HepG2 (cell line): ENCODE measurements at regions not wholly inside any gene's neighbourhood (a gene's known extent, or its start where the extent isn't known, plus 50 kb on each side); places are given as distances from the start of the nearest gene placed in this dataset.

Experiments used
- ATAC-seq: fragments of 200-7000 bp; cut with Tn5 transposase; 3 replicates; pipeline ENCODE4 v1.9.1; 2020; ENCODE audit warnings: mild to moderate bottlenecking, moderate library complexity
- BruUV-seq: library from RNA; stranded (reverse); fragments of 400-500 nt; replicated peaks from 2 replicates; lab custom pipeline; 2021; lab: Mats Ljungman, UMichigan
- CTCF ChIA-PET: fragments of 300-600 bp; formaldehyde crosslinking; extraction: SDS; loops from one replicate; lab custom pipeline; 2021; ENCODE audit warnings: low total read pairs, inconsistent platforms, low intra/inter-chr PET ratio; lab: Yijun Ruan, JAX
- POLR2A ChIA-PET: fragments of 350-600 bp; sonication (Branson Sonifier 250); formaldehyde crosslinking; loops from one replicate; lab custom pipeline; 2020; ENCODE audit warnings: antibody characterized with exemption, inconsistent platforms; lab: Yijun Ruan, JAX
- DNase-seq: peaks from one replicate; pipeline ENCODE4 v3.0.0-alpha.2; 2015; ENCODE audit warnings: low spot score
- FAIRE-seq: peaks from 3 replicates; lab custom pipeline; 2011; peaks lifted over from hg19 to GRCh38; lab: Jason Lieb, UNC
- H2AFZ ChIP-seq: one replicate; pipeline ENCODE4 v1.6.1; 2011; ENCODE audit warnings: low read length, inconsistent platforms
- H3K27ac ChIP-seq: fragments of 300-600 bp; 3 replicates; pipeline ENCODE4 v1.8.0; 2011; ENCODE audit warnings: mixed run types, mild to moderate bottlenecking, mixed read lengths, low read length, inconsistent platforms; ENCODE audit not compliant: insufficient read depth; ENCODE audit errors: extremely low read length
- H3K27me3 ChIP-seq, 2 experiments: fragments of 200-600 bp in 1 of 2; 2 replicates in 1 of 2; 3 replicates in 1 of 2; pipeline versions ENCODE4 v1.6.0 to v1.8.0; 2011; ENCODE audit warnings: low read length in 2 of 2, mild to moderate bottlenecking in 2 of 2, moderate library complexity in 2 of 2, inconsistent platforms in 1 of 2; ENCODE audit not compliant: insufficient read depth in 2 of 2, control insufficient read depth in 1 of 2
- H3K36me3 ChIP-seq, 2 experiments: fragments of 200-600 bp in 1 of 2; replicated peaks in 1 of 2; 2 replicates in 1 of 2; 3 replicates in 1 of 2; pipeline versions ENCODE4 v1.5.1 to v1.8.0; 2011; ENCODE audit warnings: low read length in 2 of 2, inconsistent platforms in 1 of 2; ENCODE audit not compliant: insufficient read depth in 2 of 2, control insufficient read depth in 1 of 2
- H3K4me1 ChIP-seq: 2 replicates; pipeline ENCODE4 v1.5.1; 2012; ENCODE audit warnings: low read length, inconsistent platforms; ENCODE audit not compliant: insufficient read depth
- H3K4me2 ChIP-seq: 2 replicates; pipeline ENCODE4 v1.6.0; 2011; ENCODE audit warnings: low read depth, low read length, inconsistent platforms
- H3K4me3 ChIP-seq, 3 experiments: fragments of 200-600 bp in 1 of 3; sonication (generic), shearing (Covaris generic) in 1 of 3; replicated peaks in 1 of 3; 2 replicates each; pipeline ENCODE4 v1.5.1; 2011 to 2016; ENCODE audit warnings: low read length in 3 of 3, inconsistent platforms in 2 of 3, low read depth in 2 of 3, mild to moderate bottlenecking in 2 of 3, control low read depth in 1 of 3, mixed read lengths in 1 of 3; ENCODE audit not compliant: insufficient read depth in 1 of 3
- H3K79me2 ChIP-seq: one replicate; pipeline ENCODE4 v1.6.1; 2011; ENCODE audit warnings: low read length, inconsistent platforms; ENCODE audit not compliant: insufficient read depth
- H3K9ac ChIP-seq: 2 replicates; pipeline ENCODE4 v1.6.0; 2011; ENCODE audit warnings: mild to moderate bottlenecking, low read depth, low read length, inconsistent platforms; ENCODE audit not compliant: insufficient read depth
- H3K9me3 ChIP-seq: 2 replicates; pipeline ENCODE4 v1.5.1; 2012; ENCODE audit warnings: mild to moderate bottlenecking, low read length
- H4K20me1 ChIP-seq: 2 replicates; pipeline ENCODE4 v1.6.0; 2011; ENCODE audit warnings: inconsistent platforms, mild to moderate bottlenecking, low read length, moderate library complexity; ENCODE audit not compliant: insufficient read depth
- FOXM1 ChIP-seq: sonication (generic); formaldehyde crosslinking; IDR thresholded peaks from 2 replicates; pipeline ENCODE4 v1.5.0; 2020; ENCODE audit warnings: missing genetic modification reagents
- PHF21A ChIP-seq: sonication (generic); formaldehyde crosslinking; IDR thresholded peaks from 2 replicates; pipeline ENCODE4 v1.5.0; 2020; ENCODE audit warnings: mild to moderate bottlenecking, missing genetic modification reagents
- POGZ ChIP-seq: sonication (generic); formaldehyde crosslinking; IDR thresholded peaks from 2 replicates; pipeline ENCODE4 v1.4.0; 2020; ENCODE audit warnings: mild to moderate bottlenecking, missing genetic modification reagents
- POLR2AphosphoS5 ChIP-seq: IDR thresholded peaks from 2 replicates; pipeline ENCODE4 v1.6.1; 2012; ENCODE audit warnings: low read depth, low read length
- RAD51 ChIP-seq: fragments of 450-650 bp; IDR thresholded peaks from 2 replicates; pipeline ENCODE4 v1.6.1; 2016; ENCODE audit warnings: borderline replicate concordance
- ZBTB34 ChIP-seq: sonication (generic); formaldehyde crosslinking; IDR thresholded peaks from 2 replicates; pipeline ENCODE4 v1.8.0; 2022; ENCODE audit warnings: mild to moderate bottlenecking, missing genetic modification reagents
- ZFP41 ChIP-seq: sonication (generic); formaldehyde crosslinking; IDR thresholded peaks from 2 replicates; pipeline ENCODE4 v1.4.0; 2020; ENCODE audit warnings: mild to moderate bottlenecking, missing genetic modification reagents, borderline replicate concordance
- ZNF20 ChIP-seq: sonication (generic); formaldehyde crosslinking; IDR thresholded peaks from 2 replicates; pipeline ENCODE4 v1.4.0; 2020; ENCODE audit warnings: mild to moderate bottlenecking, moderate library complexity, missing genetic modification reagents
- ZNF768 ChIP-seq: sonication (generic); formaldehyde crosslinking; IDR thresholded peaks from 2 replicates; pipeline ENCODE4 v1.4.0; 2020; ENCODE audit warnings: missing genetic modification reagents
- WGBS: methylation state at CpG from one replicate; pipeline ENCODE4 v1.1.6; 2017; ENCODE audit warnings: low lambda C conversion rate; 5-methylcytosine and 5-hydroxymethylcytosine counted together
- in situ Hi-C: cut with HindIII; loops from 2 replicates; pipeline ENCODE4 v1.10.0; 2017; ENCODE audit warnings: low pct_unique_long_range_greater_than_20kb; ENCODE audit not compliant: extremely low pct_ligation_motif_present
- intact Hi-C: fragments of 100-400 bp; cut with micrococcal nuclease; formaldehyde crosslinking; loops from one replicate; pipeline ENCODE4 v1.10.0; 2022; ENCODE audit not compliant: unreplicated experiment

GRCh38 chr10:33120275-33120674 lies 162.2 kb upstream of the ITGB1 start:
- no peak overlapping the region for H3K4me2 ChIP-seq
- WGBS = 43% methylated on average over 3 of the region's 3 CpGs
- no peak overlapping the region for H3K27ac ChIP-seq
- in situ Hi-C loops (no loop called here), intact Hi-C loops (loop anchor here (5.0 kb wide), 1 partner anchor 37 kb away; no protein-coding TSS in a partner anchor)
- H3K4me3 ChIP-seq = no peak overlapping the region
- no peaks in the 10 kb centered on the region for H4K20me1 ChIP-seq
- H3K27me3 ChIP-seq = peaks cover 3 to 18% of the 10 kb centered on the region in 2 experiments; a peak in 2 of 5 replicates
- no peak for FAIRE-seq
- no peak overlapping the region for H3K9ac ChIP-seq
- TF ChIP-seq ZNF768 (CRISPR knock-in tag) (no peak), FOXM1 (CRISPR knock-in tag) (no peak)
- no peaks in the 10 kb centered on the region for H3K36me3 ChIP-seq
- H3K4me1 ChIP-seq = peaks cover 10% of the 10 kb centered on the region
- DNase-seq = no peak
- ChIA-PET POLR2A (no interaction called here), CTCF (no interaction called here)
- no peaks in the 10 kb centered on the region for H3K9me3 ChIP-seq
- BruUV-seq = no TSS peak
- ATAC-seq = no peak
- no peaks in the 10 kb centered on the region for H3K79me2 ChIP-seq
- no peak overlapping the region for H2AFZ ChIP-seq

GRCh38 chr10:33117816-33118215 lies 159.8 kb upstream of the ITGB1 start:
- ATAC-seq = no peak
- Histone ChIP-seq H3K9ac (no peak overlapping the region), H3K4me2 (no peak overlapping the region), H4K20me1 (no peaks in the 10 kb centered on the region), H3K36me3 (no peaks in the 10 kb centered on the region), H3K79me2 (no peaks in the 10 kb centered on the region), H3K4me3 (no peak overlapping the region), H2AFZ (no peak overlapping the region), H3K4me1 (peaks cover 10% of the 10 kb centered on the region), H3K27ac (no peak overlapping the region), H3K9me3 (no peaks in the 10 kb centered on the region), H3K27me3 (peaks cover 2 to 14% of the 10 kb centered on the region in 2 experiments; a peak in 2 of 5 replicates)
- no TSS peak for BruUV-seq
- WGBS = 69% methylated on average over 5 of the region's 6 CpGs
- in situ Hi-C loops = no loop called here
- POLR2A ChIA-PET = no interaction called here
- no peak for FAIRE-seq
- no peak for DNase-seq
- CTCF ChIA-PET = interaction anchor here (1.9 kb wide), 1 partner anchor 38 kb away, joined by 5 read pairs; no protein-coding TSS in a partner anchor
- intact Hi-C loops = no loop called here
- no peak for TF ChIP-seq ZFP41 (CRISPR knock-in tag)
- TF ChIP-seq POGZ (CRISPR knock-in tag) = no peak
- TF ChIP-seq ZBTB34 (CRISPR knock-in tag) = no peak
- TF ChIP-seq RAD51 = no peak
- no peak for TF ChIP-seq PHF21A (CRISPR knock-in tag)
- TF ChIP-seq POLR2AphosphoS5 = no peak
- TF ChIP-seq ZNF20 (CRISPR knock-in tag) = no peak
